ENCODE measurements at regions not wholly inside any gene's neighbourhood (a gene's known extent, or its start where the extent isn't known, plus 50 kb on each side); places are given as distances from the start of the nearest gene placed in this dataset.

- TF ChIP-seq POLR2A (IDR thresholded peaks at IDR 0.05) (no peak), POLR2AphosphoS5 (IDR thresholded peaks at IDR 0.05) (no peak), CTCF (IDR thresholded peaks at IDR 0.05) (no peak), EP300 (IDR thresholded peaks at IDR 0.05) (no peak)
- no peaks in the 10 kb centered on the region for H3K36me3 ChIP-seq
- intact Hi-C loops (cut with DNase I; ENCODE audit: low total_unique reads): no loop called here
- H3K9me3 ChIP-seq: no peaks in the 10 kb centered on the region
- DNase-seq: no peak
- WGBS, 5 donors: 82 to 97% (median 88%) methylated on average over 3 of the region's 3 CpGs
- no peak overlapping the region for H3K4me3 ChIP-seq
- H3K27me3 ChIP-seq: no peaks in the 10 kb centered on the region
- no peak overlapping the region for H3K27ac ChIP-seq
- peaks cover 0 to 15% (median 6%) of the 10 kb centered on the region in 4 donors for H3K4me1 ChIP-seq
Observed at GRCh38 chr10:105968666-105969065, 1195.8 kb downstream of the SORCS1 start.

GRCh38 chr10:105967256-105967655, 1197.2 kb downstream of the SORCS1 start:
- H3K27ac ChIP-seq: no peak overlapping the region
- no peak for DNase-seq
- no peaks in the 10 kb centered on the region for H3K9me3 ChIP-seq
- TF ChIP-seq POLR2A (IDR thresholded peaks at IDR 0.05): no peak
- no peak for TF ChIP-seq POLR2AphosphoS5 (IDR thresholded peaks at IDR 0.05)
- no peak for TF ChIP-seq CTCF (IDR thresholded peaks at IDR 0.05)
- no peak for TF ChIP-seq EP300 (IDR thresholded peaks at IDR 0.05)
- 22 to 41% (median 29%) methylated on average over 1 of the region's 1 CpG for WGBS, 5 donors
- peaks cover 0 to 14% (median 4%) of the 10 kb centered on the region in 4 donors for H3K4me1 ChIP-seq
- no peaks in the 10 kb centered on the region for H3K36me3 ChIP-seq
- intact Hi-C loops (cut with DNase I; ENCODE audit: low total_unique reads): no loop called here
- H3K4me3 ChIP-seq: no peak overlapping the region
- H3K27me3 ChIP-seq: no peaks in the 10 kb centered on the region

GRCh38 chr10:105965141-105965540, 1199.4 kb downstream of the SORCS1 start:
- H3K36me3 ChIP-seq: no peaks in the 10 kb centered on the region
- H3K27me3 ChIP-seq: no peaks in the 10 kb centered on the region
- intact Hi-C loops (cut with DNase I; ENCODE audit: low total_unique reads): no loop called here
- WGBS, 5 donors: 54 to 77% (median 60%) methylated on average over 1 of the region's 1 CpG
- no peak overlapping the region for H3K27ac ChIP-seq
- H3K4me1 ChIP-seq: peaks cover 0 to 14% (median 4%) of the 10 kb centered on the region in 4 donors
- no peak for DNase-seq
- no peak overlapping the region for H3K4me3 ChIP-seq
- no peak for TF ChIP-seq POLR2A (IDR thresholded peaks at IDR 0.05)
- TF ChIP-seq CTCF (IDR thresholded peaks at IDR 0.05): no peak
- TF ChIP-seq EP300 (IDR thresholded peaks at IDR 0.05): no peak
- no peak for TF ChIP-seq POLR2AphosphoS5 (IDR thresholded peaks at IDR 0.05)
- H3K9me3 ChIP-seq: no peaks in the 10 kb centered on the region

DNA sequence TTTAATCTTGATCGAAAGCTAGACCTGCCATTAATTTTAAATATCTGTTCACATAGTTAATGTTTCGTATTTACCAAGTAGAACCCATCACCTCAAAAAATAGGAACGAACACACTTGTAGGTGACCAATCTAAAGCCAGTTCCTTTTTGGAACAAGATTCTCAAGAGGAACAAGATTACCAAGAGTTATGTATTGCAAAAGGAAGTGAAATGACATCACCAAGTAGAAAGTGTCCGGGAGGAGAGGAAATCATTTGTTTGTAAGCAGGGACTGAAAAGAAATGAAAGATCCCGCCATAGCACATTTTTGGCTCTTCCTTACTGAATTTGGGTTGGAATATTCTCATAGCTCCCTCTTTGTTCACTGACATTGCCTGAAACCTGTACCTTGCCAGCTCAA, 1200.5 kb downstream of the SORCS1 start:
- no peaks in the 10 kb centered on the region for H3K27me3 ChIP-seq
- 68 to 73% (median 70%) methylated on average over 5 of the region's 5 CpGs for WGBS, 5 donors
- intact Hi-C loops (cut with DNase I; ENCODE audit: low total_unique reads): no loop called here

More for the DNA sequence above, 1200.5 kb downstream of the SORCS1 start:
- DNase-seq: no peak
- H3K4me3 ChIP-seq: no peak overlapping the region
- no peaks in the 10 kb centered on the region for H3K9me3 ChIP-seq
- H3K4me1 ChIP-seq: peaks cover 0 to 14% (median 4%) of the 10 kb centered on the region in 4 donors
- no peak overlapping the region for H3K27ac ChIP-seq
- TF ChIP-seq CTCF (IDR thresholded peaks at IDR 0.05) (no peak), POLR2AphosphoS5 (IDR thresholded peaks at IDR 0.05) (no peak), POLR2A (IDR thresholded peaks at IDR 0.05) (no peak), EP300 (IDR thresholded peaks at IDR 0.05) (no peak)
- no peaks in the 10 kb centered on the region for H3K36me3 ChIP-seq
